ENCODE measurements at regions not wholly inside any gene's neighbourhood (a gene's known extent, or its start where the extent isn't known, plus 50 kb on each side); places are given as distances from the start of the nearest gene placed in this dataset.
"Not testable (repeated sequence)": the region's sequence is repeated elsewhere in the genome, so short reads cannot be mapped to it uniquely, and the experiment has no call there.

DNA sequence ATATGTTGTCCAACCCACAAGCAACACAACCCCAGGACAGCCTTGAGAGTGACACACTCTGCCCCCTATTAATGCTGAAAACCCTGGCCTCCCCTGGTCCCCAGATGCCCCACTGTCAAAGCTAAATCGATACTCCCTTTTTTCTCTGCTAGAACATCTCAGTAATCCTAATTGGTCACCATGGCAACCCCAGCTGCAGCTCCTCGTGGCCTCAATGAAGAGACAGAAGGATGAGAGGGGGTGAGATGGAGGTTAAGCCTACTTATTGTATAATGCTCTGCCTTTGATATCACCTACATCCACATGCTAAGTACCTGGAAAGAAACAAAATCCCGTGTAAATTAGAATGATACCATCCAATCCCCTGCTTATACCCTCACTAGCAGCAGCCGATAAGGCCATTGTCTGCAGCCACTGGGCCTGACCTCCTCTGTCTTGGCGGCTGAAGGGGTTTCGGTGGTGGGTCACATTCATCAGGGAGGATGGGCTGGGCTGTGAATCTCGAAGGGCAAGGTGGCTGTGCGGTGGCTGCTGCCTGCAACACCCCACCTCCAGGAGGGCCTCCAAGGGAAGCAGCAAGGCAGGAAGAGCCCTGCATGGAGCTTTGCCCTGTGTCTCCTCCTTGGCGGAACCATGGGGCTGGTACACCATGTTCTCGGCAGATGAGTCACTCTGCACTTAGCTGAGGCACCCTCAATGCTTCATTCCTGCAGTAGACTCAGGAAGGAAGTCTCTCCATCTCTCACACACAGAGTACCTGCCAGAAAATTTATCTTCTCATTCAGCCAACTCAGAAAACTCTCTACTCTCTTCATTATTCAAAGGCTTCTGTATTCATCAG lies 399.5 kb downstream of the BUD13 start:
- DNase-seq (ENCODE audit: low spot score): no peak

- DNase-seq (ENCODE audit: low spot score): no peak
These were observed 401.6 kb downstream of the BUD13 start for GRCh38 chr11:116371146-116371545.

GRCh38 chr11:116368784-116369183 lies 404.0 kb downstream of the BUD13 start:
- no peak for DNase-seq (ENCODE audit: low spot score)

GRCh38 chr11:116366980-116367645 lies 405.7 kb downstream of the BUD13 start:
- no peak for DNase-seq (ENCODE audit: low spot score)

DNA sequence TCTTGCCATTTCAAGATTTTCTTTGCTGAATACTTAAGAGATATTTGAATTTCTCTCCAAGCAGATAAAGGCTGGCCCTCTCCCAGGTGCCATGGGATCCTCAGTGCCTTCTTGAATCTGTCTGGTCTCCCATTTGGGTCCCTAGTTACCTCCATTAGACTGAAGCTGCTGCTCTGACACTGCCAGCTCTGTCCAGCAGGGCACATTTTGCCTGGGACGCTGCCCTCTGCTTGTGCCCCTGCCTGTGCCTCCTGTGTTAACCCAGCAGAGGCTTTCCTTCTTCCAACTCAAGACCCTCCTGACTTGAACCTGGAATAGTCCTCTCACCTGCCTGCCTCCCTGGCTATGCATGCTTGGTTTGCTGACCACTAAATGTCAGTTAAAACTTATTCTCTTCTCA lies 406.3 kb downstream of the BUD13 start:
- DNase-seq (ENCODE audit: low spot score): no peak

DNA sequence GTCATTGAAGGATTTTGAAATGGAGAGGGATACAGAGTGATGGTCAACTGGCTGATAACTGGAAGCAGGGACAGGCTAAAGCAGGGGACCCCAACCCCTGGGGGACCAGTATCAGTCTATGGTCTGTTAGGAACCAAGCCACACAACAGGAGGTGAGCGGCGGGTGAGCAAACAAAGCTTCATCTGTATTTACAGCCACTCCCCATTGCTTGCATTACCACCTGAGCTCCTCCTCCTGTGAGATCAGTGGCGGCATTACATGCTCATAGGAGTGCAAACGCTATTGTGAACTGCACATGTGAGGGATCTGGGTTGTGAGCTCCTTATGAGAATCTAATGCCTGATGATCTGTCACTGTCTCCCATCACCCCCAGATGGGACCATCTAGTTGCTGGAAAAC lies 407.9 kb downstream of the BUD13 start:
- not testable (repeated sequence) for DNase-seq (ENCODE audit: low spot score)

DNA sequence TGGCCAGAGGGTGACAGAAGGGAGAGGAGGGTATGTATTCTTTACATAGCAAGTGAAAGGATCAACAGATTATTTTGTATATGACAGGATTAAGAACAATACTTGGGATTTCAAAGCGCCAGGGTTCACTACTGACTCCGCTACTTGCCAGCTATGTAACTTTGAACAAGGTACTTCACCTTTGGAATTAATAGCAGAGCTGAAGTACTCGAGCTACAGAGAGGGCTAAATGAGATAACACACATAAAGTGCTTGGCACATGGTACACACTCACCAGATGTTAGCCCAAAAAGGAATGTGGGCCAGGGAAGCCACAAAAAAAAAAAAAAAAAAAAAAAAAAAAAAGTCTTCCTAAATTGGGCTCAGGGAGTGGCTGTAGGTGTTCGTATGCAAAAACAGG lies 408.4 kb downstream of the BUD13 start:
- no peak for DNase-seq (ENCODE audit: low spot score)

DNA sequence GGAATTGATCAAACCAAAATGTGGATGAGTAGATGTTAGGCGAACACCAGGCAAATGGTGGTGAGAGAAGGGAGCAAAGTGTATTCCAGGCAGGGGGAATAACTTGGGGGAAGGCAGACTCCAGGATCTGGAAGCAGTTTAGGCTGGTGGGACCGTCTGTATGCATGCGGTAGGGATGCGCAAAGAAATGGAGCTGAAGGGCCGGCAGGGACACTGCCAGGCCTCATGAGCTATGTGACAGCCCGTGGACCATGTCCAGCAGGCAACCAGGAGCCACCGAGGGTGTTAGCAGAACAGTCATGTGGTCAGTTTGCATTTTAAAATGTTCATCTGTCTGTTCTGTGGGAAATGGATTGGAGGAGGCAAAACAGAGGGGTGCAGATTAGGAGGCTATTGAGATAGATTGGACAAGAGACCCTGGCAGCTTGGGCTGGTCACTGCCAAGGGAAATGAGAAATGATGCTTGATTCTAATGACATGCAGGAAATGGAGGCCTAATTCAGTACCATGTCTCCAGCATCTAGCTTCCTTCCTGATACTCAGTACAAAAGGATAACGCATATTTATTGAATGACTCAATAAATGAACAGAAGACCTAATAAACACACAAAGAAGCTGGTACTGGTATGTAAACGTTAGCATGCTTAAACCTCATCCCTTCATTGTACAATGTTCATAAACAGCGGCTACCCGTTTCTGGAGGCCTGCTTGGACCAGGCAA lies 412.4 kb downstream of the BUD13 start:
- no peak for DNase-seq (ENCODE audit: low spot score)

- no peak for DNase-seq (ENCODE audit: low spot score)
These were observed 414.8 kb downstream of the BUD13 start for GRCh38 chr11:116357784-116358544.

DNA sequence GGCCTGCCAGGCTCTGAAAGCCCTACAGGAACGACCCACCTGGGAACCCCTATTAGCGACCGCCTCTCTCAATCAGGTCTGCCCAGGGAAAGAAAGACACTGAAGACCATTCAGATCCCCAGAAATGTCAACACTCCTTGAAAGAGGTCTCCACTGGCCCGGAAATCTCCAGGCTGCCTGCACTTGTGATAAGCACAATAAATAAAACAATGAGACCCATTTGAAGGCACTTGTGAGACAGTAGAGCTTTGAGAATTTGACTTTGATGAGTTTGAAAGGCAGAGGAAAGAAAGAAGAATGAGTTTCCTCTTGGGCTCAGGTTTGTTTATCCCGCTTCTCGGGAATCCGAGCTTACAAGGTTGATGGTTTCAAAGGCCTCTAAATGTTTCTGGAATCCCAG lies 416.3 kb downstream of the BUD13 start:
- DNase-seq (ENCODE audit: low spot score): no peak

DNA sequence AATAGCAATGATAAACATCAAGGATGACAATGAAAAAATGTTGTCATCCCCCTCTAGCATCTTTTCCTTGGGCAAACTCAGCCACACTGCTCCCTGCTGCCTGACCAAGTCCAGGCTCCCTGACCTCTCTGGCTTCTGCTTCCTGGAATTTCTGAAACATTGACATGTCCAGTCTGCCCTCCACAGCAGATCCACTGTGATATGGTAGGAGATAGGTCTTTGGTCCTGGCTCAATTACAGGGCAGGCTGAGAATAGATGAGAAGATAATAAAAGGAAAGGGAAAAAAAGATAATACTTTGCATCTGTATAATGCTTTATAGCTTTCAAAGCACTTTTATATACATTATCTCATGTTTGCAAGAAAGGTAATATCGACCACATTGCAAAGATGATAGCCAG lies 417.7 kb downstream of the BUD13 start:
- DNase-seq (ENCODE audit: low spot score): no peak

- no peak for DNase-seq (ENCODE audit: low spot score)
These were observed 419.2 kb downstream of the BUD13 start for GRCh38 chr11:116353589-116353988.

DNA sequence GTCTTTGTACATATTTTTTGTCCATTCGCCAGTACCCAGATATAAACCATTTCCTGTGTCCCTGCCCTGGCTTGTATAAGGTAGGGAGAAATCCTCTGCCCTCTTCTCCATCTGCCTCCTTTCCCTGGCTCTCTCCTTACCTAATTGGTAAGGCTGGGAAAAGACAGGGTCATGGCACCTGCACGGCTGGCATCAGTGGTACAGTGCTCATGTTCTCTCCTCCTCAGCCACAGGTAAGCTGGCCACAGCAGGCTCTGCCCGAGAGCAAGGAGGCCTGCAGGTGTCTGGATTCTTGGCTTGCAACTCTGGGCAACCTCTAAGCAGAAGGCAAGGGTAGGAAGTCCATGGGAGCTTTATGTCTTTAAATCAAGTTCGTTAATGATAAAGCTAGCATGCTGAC lies 419.9 kb downstream of the BUD13 start:
- no peak for DNase-seq (ENCODE audit: low spot score)

GRCh38 chr11:116348226-116348625 lies 424.6 kb downstream of the BUD13 start:
- DNase-seq (ENCODE audit: low spot score): no peak

DNA sequence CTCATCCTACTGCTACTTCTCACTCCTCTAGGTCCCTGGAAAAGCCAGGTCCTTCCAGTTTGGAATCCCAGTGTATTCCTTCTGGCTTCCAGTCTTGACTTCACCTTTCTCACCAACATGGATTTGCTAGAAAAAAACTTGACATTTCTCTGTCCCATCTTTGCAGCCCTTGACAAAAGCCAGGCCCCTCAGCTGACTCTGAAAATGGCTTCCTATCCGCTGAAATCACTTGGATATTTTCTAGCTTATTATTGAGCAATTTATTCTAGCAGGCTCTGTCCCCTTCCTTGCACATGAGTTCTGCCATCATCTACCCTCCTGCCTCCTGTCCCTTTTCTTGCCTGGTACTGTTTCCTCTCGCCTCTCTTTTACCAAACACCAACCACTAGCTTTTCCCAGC lies 427.2 kb downstream of the BUD13 start:
- DNase-seq (ENCODE audit: low spot score): no peak

DNA sequence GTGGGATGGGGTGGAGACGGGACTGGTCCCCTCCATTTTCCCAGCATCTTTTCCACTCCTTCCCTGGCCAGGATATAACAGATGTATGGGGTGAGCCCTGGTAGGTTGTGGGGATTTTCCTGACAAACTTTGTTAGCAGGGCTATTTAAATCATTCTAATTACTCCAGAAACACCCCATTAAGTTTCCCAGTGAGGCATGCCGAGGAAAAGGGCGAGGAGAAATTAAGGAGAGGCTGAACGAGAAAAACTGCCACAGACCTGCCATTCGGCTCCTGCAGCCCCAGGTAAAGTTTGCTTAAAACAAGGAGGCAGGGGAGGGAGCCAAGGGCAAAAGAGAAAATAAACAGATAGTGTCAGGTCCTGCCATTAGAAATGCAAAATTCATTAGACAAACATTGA lies 428.2 kb downstream of the BUD13 start:
- DNase-seq (ENCODE audit: low spot score): no peak

GRCh38 chr11:116343270-116343669 lies 429.5 kb downstream of the BUD13 start:
- DNase-seq (ENCODE audit: low spot score): no peak

GRCh38 chr11:116342148-116342547 lies 430.6 kb downstream of the BUD13 start:
- no peak for DNase-seq (ENCODE audit: low spot score)

DNA sequence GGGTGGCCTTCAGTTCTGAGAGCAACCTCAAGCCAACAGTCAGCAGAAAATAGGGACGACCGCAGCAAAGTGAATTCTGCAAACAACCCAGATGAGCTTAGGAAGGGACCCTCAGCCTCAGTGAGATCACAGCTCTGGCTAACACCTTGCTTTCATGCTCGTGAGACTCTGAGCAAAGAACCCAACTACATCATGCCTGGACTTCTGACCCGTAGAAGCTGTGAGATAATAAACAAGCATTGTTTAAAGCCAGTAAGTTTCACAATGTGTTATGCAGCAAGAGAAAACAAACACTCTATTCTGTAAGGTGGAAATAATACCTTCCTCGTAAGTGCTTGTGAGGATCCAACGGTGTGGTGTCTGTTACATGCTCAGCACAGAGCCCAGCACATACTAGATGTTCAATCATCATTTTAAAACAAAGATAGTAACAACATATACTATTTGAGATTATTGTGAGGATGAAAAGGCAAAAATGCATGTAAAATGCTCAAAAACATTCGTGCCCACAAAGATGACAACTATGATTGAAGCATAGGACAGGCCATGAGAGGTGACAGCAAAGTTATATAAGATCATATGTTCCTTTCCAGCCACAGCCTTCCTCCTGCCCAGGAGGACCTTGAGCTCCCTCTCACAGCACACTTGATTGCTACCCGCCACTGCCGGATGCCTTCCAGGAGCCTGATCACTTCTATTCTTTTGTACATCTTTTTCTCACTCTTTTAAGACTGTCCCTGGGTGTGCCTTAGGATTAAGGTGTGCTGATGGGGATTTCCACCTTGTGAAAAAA lies 433.3 kb downstream of the BUD13 start:
- DNase-seq (ENCODE audit: low spot score): no peak

DNA sequence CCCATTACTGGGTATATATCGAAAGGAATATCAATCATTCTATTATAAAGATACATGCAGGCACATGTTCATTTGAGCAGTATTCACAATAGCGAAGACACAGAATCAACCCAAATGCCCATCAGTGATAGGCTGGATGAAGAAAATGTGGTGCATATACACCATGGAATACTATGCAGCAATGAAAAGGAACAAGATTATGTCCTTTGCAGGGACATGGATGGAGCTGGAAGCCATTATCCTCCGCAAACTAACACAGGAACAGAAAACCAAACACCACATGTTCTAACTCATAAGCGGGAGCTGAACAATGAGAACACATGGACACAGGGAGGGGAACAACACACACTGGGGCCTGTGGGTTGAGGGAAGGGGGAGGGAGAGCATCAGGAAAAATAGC lies 434.3 kb downstream of the BUD13 start:
- not testable (repeated sequence) for DNase-seq (ENCODE audit: low spot score)

- DNase-seq (ENCODE audit: low spot score): no peak
These were observed 436.2 kb downstream of the BUD13 start for GRCh38 chr11:116336540-116336939.

Data from H4 (cell line).